GM19455 (cell line): ENCODE measurements at regions not wholly inside any gene's neighbourhood (a gene's known extent, or its start where the extent isn't known, plus 50 kb on each side); places are given as distances from the start of the nearest gene placed in this dataset.

ENCODE experiments used
- ATAC-seq: cut with Tn5 transposase; IDR thresholded peaks from one replicate; pipeline ENCODE4 v1.9.1; 2021; ENCODE audit not compliant: unreplicated experiment

DNA sequence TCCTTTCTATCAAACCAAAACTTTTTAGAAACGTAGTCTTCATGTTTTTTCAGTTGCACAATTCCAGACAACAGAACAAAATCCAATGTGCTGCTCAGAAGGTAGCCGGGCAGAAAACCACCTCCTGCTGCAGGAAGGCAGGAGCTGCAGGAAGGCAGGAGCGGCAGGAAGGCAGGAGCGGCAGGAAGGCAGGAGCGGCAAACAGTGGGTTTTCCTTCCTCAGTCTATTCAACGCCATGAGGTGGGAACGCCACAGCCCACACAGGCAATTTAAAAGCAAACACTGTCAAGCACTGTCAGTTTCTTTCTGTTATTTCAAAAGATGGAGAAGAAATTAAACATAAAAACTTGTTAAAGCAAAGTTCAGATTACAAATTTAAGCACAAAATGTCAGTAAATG, 601.2 kb upstream of the SALL3 start:
- ATAC-seq = no peak

DNA sequence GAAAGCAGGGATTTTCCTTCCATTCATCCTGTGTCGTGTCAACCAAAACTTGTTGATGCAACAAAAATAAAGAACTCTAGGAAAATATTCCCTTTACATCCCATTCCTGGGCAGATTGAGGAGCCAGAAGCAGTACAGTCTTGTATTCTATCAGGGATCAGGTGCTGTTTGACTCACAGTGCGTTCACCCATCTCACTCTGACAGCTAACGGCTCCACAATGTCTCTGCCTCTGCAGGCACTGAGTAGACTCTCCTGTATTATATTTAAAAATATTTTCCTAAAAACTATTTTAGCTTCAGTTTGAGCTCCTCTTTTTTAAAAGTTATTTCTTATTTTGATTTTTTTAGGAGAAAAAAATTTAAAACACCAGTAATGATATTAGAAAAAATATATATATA, 600.6 kb upstream of the SALL3 start:
- ATAC-seq = no peak

DNA sequence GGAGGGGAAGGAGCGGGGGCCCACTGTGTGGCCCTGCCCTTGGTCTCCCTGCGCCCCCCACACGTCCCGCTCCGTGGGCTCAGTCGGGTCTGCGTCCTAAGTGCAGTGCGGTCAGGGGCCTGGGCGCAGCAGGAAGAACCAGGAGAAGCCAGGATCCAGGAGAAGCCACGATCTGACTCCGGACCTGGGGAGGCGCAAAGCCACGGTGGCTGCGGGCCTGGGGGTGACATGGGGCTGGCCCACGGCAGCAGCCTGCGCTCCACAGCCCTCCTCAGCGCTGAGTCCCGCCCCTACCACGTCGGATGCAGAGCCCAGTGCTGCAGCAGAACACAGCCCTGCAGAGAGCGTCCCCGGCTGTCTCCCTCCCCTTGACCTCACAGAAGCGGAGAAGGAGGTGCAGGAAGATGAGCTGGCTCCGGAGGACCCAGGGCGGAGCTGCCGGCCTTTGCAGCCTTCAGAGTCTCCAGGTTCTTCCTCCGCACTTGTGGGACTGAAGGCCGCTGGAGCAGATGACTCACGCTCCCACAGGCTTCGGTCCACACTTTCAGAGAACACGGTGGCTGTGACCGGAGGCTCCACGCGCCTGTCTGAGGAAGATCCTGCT, 589.2 kb upstream of the SALL3 start:
- ATAC-seq = no peak

DNA sequence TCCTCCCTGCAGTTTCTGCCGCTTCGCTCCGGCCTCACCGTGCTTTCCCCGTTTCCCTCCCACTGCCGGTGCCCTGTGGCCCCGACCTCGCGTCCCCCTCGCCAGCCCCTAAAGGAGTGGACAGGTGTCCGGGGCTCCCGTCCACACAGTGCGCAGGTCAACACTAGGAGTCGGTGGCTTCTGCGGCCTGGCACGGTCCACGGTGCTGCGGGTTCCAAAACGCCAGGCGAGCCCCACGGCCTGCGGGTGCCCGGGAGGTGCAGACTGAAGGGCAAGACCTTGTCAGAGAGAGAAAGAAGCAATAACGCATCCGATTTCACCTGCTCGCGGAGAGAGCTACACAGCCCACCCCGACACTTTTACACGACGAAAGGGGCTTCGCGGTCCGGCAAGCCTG, 588.7 kb upstream of the SALL3 start:
- no peak for ATAC-seq

DNA sequence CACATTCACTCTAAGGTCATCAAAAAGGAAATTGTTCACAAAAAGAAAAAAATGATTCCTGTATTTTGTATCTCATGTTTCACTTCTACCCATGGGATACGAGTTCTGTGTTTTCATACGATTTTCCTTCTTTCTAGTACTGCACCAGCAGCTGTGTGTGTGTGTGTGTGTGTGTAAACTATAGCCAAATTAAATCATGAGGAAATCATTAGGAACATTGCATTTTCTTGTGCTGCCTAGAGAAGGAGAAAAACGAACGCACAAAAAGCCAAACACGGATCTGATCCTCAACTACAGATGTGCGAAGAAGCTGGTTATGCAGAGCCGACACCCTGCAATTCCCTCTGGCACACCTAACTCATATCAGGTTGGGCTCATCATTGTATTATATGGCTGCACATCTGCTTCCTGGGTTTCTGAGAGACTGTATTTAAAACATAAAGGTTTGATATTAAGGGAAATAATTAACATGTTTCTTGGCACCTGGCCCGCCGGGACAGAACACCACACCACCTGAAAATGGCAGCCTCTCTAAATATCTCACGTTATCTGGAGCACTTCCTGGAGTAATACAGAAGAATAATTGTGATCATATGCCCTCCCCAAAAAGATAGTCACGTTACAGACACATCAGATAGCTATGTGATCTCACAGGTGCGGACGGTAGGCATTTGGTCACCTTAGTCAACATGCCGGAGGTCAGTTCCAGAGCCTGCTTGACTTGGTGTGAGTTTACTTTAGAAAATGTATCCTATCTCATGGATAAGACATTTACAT, 586.3 kb upstream of the SALL3 start:
- no peak for ATAC-seq

DNA sequence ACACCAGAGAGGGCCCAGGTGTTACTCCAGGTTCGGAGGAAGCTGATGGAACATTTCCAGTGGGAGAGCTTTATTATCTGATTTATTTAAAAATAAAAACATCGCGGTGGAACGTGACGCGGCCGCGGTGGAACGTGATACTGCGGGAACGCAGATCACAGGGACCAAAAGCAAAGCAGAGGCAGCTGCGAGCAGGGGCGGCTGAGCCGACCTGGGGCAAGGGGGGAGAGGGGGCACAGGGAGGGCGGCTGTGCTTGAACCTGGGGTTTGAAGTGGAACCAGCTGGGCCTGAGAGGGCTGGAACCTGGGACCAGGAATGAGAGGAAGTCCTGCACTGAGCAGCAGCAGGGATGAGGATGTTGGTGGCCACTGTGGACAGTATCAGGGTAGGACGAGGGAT, 583.5 kb upstream of the SALL3 start:
- no peak for ATAC-seq

DNA sequence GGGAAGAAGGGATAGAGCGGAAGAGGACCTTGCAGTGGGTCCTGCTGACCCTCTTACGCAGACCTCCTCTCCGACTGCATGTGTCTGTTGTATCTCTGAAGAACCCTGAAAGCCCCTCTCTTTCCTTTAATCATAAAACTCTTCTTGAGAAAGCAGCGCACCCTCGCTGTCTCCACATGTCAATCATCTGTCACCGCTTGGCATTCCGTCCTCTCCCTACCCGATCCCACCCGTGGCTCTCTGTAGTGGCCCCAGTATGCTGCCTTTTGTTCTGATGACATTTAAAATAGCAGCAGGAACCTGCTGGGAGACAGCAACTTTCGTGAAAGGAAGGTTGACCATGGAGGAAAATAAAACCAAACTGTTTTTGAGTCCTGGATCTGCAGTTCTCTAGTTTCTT, 582.9 kb upstream of the SALL3 start:
- no peak for ATAC-seq

DNA sequence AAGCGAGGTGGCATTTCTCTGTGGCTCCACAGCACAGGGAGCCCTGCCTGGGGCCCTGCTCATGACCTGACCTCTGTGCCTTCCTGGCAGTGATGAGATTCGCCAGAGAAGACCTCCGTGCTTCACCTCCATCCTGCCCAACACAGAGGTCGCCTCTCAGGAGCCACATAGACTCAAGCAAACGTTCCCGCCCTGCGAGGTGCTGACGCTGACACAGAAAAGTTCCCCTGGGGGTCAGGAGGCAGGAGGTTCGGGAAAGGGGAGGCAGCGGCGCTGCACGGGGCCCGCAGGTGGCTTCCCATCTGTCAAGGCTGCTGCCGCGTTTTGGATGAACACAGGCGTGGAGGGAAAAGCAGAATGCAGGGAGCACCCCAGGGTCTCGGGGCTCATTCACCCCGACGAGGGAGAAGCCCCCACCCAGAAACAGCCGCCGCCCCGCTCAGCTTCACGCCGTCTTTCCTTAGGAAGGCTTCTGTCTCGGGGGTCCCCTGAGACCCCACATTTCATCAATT, 579.6 kb upstream of the SALL3 start:
- ATAC-seq = no peak

DNA sequence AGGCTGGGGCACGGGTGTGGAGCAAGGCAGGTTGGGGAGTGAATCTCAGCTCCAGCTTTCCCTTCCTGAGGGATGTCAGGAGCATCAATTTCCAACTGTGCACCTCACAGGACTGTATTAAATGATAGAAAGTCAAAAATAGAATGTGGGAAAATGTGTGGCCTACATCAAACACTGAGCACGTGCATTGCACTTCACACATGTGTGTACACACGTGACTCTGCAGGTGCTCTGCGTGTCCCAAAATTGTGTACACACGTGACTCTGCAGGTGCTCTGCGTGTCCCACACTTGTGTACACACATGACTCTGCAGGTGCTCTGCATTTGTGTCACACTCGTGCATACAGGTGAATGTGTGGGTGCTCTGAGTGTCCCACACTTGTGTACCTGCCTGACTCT, 577.2 kb upstream of the SALL3 start:
- no peak for ATAC-seq

DNA sequence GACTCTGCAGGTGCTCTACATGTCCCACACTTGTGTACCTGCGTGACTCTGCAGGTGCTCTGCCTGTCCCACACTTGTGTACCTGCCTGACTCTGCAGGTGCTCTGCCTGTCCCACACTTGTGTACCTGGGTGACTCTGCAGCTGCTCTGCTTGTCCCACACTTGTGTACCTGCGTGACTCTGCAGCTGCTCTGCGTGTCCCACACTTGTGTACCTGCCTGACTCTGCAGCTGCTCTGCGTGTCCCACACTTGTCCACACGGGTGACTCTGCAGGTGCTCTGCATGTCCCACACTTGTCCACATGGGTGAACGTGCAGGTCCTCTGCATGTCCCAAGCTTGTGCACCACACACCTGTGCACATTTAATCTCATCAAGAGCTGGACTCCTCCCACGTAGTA, 576.7 kb upstream of the SALL3 start:
- no peak for ATAC-seq

DNA sequence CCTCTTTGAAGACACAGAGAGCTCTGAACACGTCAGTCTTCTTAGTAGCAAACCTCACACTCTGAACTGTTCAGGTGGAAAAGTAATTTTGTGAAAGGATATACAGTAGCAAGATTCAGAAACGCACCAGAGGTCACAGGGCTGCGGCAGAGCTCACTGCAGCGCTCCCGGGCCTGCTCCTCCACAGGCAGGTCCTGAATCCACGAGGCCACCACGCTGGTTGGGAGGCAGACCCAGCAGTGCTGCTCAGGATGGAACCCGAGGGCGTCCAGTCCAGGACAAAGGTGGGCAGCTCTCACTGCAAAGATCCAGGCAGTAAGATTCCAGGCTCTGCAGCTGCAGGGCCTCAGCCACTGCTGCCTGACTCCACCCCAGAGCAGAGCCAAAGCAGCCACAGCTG, 576.2 kb upstream of the SALL3 start:
- ATAC-seq = no peak

DNA sequence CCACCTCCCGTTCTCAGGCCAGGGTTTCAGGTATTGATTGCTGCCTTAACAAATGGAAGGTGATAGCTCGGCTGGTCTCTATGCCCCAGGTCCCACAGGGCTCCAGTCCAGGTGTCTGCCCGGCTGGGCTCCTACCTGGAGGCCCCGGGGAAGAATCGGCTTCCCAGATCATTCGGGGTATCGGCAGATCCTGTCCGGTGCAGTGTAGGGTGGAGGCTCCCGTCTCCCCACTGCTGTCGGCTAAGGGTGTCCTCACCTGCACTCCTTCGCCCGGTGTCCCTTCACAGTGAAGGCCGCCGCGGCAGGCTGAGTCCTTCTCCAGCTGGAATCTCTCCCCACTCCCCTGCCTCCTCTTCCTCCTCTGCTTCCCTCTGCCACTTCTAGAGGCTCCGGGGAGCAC, 573.9 kb upstream of the SALL3 start:
- ATAC-seq = no peak

DNA sequence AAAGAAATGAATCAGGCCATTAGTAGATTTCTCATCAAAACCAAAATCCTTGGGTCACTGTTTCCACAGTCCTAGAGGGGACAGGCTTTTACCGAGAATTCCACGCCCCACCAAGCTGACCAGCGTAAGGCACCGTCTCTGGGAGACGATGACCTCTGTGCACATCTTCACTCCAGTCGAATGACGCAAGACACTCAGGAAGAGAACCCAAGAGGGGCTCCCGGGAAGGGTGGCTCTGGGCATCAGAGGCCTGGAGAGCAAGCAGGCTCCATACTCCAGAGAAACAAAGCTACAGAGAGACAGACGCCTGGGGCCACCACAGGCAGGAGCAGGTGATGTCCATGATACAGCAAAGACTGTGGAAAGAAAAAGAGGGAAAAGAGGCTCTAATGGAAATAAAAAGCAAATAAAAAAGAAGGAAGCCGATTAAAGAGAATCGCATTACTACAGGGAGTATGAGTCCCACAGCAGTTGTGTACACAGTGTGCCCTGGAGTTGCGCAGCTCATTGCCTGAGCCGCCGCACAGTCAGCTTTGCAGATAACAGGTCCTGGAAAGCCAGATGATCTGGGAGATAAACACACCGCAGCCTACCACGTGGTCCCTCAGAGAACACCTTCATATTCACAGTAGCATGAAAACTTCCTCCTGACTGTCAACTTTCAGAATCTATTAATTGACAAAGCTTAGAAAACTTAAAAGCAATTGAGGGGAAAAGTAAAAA, 572.7 kb upstream of the SALL3 start:
- no peak for ATAC-seq

DNA sequence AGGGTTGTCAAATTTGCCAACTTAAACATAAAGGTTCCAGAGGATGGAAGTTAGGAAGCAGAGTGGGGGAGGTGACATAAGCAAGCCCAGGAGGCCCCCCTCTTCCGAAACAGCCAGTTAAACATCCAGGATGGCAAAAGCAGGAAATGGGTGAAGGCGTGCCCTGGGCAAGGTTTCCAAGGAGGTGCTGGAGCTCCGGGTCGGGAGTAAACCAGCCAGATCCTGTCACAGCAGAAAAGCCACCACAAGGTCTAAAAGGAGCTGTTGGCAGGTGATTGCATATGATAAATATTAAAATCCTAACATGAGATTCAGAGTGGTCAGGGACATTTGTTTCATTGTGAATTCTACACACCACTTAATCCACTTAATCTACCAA, 572.2 kb upstream of the SALL3 start:
- no peak for ATAC-seq

DNA sequence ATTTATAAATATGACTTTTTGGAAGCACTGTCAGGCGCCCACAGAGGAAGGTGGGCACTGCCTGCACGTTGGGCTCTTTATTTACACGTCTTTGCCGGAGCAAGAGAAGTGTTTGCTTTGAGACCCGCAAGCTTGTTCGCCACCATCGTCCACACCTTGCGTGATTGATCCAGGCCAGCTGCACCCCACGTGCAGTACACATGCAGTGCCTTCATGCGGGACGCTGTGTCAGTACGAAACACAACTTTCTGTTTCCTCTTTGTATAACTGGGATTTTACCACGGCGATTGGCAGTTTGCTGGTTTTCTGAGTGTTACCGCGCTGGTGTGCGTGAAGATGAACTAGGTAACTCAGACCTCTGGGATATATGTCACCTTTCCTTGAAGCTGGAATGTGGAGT, 571.0 kb upstream of the SALL3 start:
- ATAC-seq = no peak

DNA sequence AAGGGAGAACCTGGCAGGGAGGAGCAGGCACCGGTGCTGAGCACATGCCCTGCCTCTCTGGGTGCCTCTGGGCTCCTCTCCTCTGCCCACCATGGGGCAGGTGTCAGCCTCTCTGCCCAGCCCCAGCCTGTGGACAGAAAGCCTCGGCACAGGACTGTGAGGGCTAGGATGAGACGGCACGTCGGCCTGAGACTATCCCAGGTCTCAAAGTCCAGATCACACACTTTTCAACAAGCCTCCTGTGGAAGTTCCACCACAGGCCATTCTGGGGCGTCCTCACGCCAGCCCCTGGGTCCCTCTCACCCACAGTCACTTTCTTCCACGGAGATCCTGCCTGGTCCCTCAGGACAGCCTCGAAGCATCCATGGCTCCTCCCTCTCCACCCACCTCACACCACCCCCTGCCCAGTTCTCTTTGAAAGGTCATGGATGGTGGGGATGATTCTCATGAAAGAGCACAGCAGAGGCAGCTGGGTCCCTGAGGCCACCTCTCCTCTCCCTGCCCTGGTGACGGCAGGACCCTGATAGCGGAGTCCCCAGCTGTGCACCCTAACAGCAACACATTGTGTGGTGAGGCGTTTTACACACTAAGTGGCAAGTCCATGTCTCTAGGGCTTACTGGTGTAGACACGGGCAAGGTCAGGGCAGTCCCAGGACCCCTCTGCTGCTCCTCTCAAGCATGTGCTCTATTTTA, 569.4 kb upstream of the SALL3 start:
- no peak for ATAC-seq

DNA sequence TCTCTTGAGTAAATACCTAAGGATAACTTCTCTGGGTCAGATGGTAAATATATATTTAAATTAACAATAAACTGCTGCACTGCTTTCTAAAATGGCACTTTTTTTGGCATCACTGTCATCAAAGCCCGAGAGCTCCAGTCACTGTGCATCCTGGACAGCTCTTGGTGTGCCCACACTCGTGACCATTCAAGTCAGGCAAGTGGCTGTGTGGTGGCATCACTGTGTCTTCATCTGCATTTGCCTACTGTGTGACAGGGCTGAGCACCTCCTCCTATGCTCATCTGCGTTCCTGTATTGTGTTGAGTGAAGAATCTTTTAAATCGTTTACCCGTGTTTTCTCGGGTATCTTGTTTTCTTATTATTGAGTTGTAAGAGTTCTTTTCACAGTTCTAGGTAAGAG, 568.1 kb upstream of the SALL3 start:
- no peak for ATAC-seq

DNA sequence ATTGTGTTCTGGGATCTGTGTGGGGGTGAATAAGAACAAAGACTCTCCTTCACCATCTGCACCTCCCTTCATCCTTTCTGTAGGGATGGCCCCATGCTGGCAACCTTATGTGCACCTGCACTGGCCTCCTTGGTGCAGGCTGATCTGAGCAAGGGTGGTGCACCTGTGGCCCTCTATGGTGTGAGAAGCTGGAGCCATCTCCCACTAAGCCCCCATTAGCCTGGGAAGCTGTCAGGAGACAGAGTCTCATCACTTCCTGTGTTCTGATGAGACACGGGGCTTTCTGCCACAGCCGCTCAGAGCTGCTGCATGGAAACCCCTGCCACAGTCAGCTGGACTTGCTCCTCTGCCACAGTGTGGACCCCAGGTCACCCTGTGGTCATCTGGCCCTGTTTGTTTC, 565.3 kb upstream of the SALL3 start:
- no peak for ATAC-seq

DNA sequence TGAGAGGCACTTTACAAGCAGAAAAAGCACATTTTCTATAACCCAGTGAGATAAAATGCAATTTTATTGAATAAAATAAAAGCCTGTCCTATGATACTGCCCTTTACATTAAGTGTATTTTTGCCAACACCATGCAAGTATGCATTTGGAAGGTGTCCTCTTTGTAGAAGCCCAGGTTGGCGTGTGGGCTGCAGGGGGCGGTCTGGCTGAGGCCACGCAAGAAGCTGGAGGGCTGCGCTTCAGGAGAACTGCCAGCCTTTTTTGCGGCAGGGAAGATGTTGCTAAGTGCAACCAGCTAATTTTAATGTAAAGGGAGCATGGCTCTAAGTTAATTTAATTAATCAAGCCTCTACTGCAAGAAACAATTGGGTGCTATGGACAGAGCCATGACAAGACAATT, 562.8 kb upstream of the SALL3 start:
- no peak for ATAC-seq

DNA sequence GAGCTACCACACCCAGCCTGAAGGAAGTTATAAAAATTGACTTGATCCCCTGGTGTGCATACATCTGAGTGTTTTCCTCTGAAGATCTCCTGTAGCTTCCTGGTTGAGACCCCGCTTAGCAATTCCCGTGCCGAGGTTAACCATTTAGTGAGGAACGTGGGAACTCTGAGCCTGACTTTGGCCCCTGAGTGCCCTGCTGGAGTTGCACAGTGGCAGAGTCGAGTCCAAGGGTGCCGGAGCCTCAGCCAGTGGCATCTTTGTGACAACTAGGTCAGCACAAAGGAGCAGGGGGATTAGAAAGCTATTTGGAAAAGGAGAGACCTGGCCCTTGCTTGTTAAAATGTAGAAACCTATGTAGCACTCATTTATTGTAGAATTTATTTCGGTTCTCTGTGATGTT, 561.2 kb upstream of the SALL3 start:
- ATAC-seq = no peak

DNA sequence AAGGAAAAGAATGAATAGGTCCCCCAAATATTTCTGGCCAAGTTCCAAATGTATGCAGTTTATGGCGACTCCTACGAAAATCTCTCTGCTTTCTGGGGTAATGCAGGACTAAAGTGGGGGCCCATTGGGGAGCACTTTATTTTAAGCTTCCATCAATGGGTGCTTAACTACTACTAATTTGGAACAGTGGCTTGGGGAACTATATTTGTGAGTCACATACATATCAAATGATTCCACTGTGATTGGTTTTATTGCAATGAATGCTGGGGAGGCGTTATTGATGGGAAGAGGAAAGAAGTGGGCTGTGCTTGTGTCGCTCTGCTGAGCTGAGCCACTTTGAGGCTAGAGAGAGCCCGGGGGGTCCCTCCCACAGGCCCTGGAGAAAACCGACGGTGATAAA, 560.4 kb upstream of the SALL3 start:
- ATAC-seq = no peak

DNA sequence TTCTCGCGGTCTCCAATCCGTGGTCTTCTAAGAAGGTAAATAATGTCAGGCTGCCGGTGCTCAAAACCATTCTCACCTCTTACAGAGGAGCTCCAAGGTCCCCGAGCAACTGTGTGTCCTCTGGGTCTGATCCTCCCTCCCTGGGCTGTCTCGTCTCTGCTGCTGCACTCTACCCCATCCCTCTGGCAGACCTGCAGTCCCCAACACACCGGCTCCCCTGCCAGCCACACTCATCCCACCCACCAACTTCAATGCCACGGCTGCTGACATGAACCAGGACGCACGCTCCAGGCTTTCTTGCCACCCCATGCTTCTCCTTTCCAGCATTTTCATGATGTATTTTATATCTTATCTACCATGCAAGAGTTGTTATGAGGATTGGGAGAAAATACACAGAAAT, 559.5 kb upstream of the SALL3 start:
- no peak for ATAC-seq
